Endothelial cell of umbilical vein (primary cell): ENCODE measurements at regions not wholly inside any gene's neighbourhood (a gene's known extent, or its start where the extent isn't known, plus 50 kb on each side); places are given as distances from the start of the nearest gene placed in this dataset.

ENCODE experiments used
- BruUV-seq: library from RNA; stranded (reverse); fragments of 400-500 nt; replicated peaks from 2 replicates; lab custom pipeline; 2021; lab: Mats Ljungman, UMichigan
- CTCF ChIA-PET: fragments of 300-600, 350-600 bp; sonication (Branson Sonifier 250); formaldehyde crosslinking; loops from one replicate; lab custom pipeline; 2021; ENCODE audit warnings: antibody characterized with exemption, inconsistent platforms; lab: Charles Lee
- POLR2A ChIA-PET: fragments of 300-600, 350-600 bp; sonication (Branson Sonifier 250); formaldehyde crosslinking; loops from one replicate; lab custom pipeline; 2021; ENCODE audit warnings: antibody characterized with exemption, inconsistent platforms; lab: Charles Lee
- DNase-seq: peaks from one replicate; pipeline ENCODE4 v3.0.0-alpha.2; 2011; ENCODE audit warnings: low read depth, low spot score
- FAIRE-seq: peaks from 2 replicates; lab custom pipeline; 2011; peaks lifted over from hg19 to GRCh38; lab: Jason Lieb, UNC
- H2AFZ ChIP-seq: 2 replicates; pipeline ENCODE4 v1.6.0; 2012; ENCODE audit warnings: low read depth, low read length, control low read depth, inconsistent platforms
- H3K27ac ChIP-seq: 2 replicates; pipeline ENCODE4 v1.5.1; 2011; ENCODE audit warnings: low read depth, mild to moderate bottlenecking, control low read depth, low read length, moderate library complexity; ENCODE audit not compliant: insufficient read depth
- H3K27me3 ChIP-seq, 2 experiments: 2 replicates each; pipeline versions ENCODE4 v1.6.0 to v1.6.1; 2011; ENCODE audit warnings: low read length in 2 of 2, mixed read lengths in 1 of 2; ENCODE audit not compliant: control insufficient read depth in 2 of 2, insufficient read depth in 2 of 2
- H3K36me3 ChIP-seq, 2 experiments: 2 replicates in 1 of 2; 3 replicates in 1 of 2; pipeline ENCODE4 v1.5.1; 2011; ENCODE audit warnings: low read length in 2 of 2, mild to moderate bottlenecking in 1 of 2, moderate library complexity in 1 of 2; ENCODE audit not compliant: control insufficient read depth in 2 of 2, insufficient read depth in 2 of 2; ENCODE audit errors: extremely low read depth in 1 of 2
- H3K4me1 ChIP-seq: 3 replicates; pipeline ENCODE4 v1.5.1; 2011; ENCODE audit warnings: mild to moderate bottlenecking, low read length; ENCODE audit not compliant: control insufficient read depth, insufficient read depth; ENCODE audit errors: extremely low read depth
- H3K4me2 ChIP-seq: 2 replicates; pipeline ENCODE4 v1.6.1; 2011; ENCODE audit warnings: low read length, control low read depth, mixed read lengths; ENCODE audit not compliant: insufficient read depth
- H3K4me3 ChIP-seq, 3 experiments: fragments of 200-600 bp in 1 of 3; sonication (generic), shearing (Covaris generic) in 1 of 3; replicated peaks in 1 of 3; 2 replicates each; pipeline ENCODE4 v1.5.1; 2011 to 2016; ENCODE audit warnings: control low read depth in 3 of 3, low read length in 3 of 3, mild to moderate bottlenecking in 2 of 3, inconsistent platforms in 1 of 3, low read depth in 1 of 3, moderate library complexity in 1 of 3; ENCODE audit not compliant: insufficient read depth in 1 of 3
- H3K79me2 ChIP-seq: 2 replicates; pipeline ENCODE4 v1.6.0; 2012; ENCODE audit warnings: low read length, inconsistent platforms; ENCODE audit not compliant: control insufficient read depth, insufficient read depth
- H3K9ac ChIP-seq: replicated peaks from 2 replicates; pipeline ENCODE3; 2011; ENCODE audit warnings: low read length, control low read depth; ENCODE audit not compliant: insufficient read depth; ENCODE audit errors: extremely low read depth
- H3K9me1 ChIP-seq: replicated peaks from 3 replicates; pipeline ENCODE4 v1.6.0; 2011; ENCODE audit warnings: mild to moderate bottlenecking, low read length; ENCODE audit not compliant: control insufficient read depth, insufficient read depth; ENCODE audit errors: extremely low read depth
- H3K9me3 ChIP-seq: replicated peaks from 2 replicates; pipeline ENCODE4 v1.5.1; 2012; ENCODE audit warnings: low read length, inconsistent platforms; ENCODE audit not compliant: control insufficient read depth, insufficient read depth
- H4K20me1 ChIP-seq: replicated peaks from 2 replicates; pipeline ENCODE3; 2011; ENCODE audit warnings: mild to moderate bottlenecking, low read length; ENCODE audit not compliant: control insufficient read depth, insufficient read depth; ENCODE audit errors: extremely low read depth
- CTCF ChIP-seq, 2 donors: IDR thresholded peaks; 1 replicate in 1 of 2; 2 replicates in 1 of 2; pipeline ENCODE4 v1.5.1; 2011; ENCODE audit warnings: low read length in 2 of 2, mild to moderate bottlenecking in 2 of 2, moderate library complexity in 2 of 2, control low read depth in 1 of 2, inconsistent platforms in 1 of 2, low read depth in 1 of 2; ENCODE audit not compliant: insufficient read depth in 1 of 2; ENCODE audit errors: extremely low read depth in 1 of 2
- EZH2 ChIP-seq: IDR thresholded peaks from 2 replicates; pipeline ENCODE4 v1.6.1; 2012; ENCODE audit warnings: borderline replicate concordance, low read depth, mild to moderate bottlenecking, moderate library complexity, low read length, inconsistent platforms; ENCODE audit not compliant: severe bottlenecking
- FOS ChIP-seq: IDR thresholded peaks from 2 replicates; pipeline ENCODE4 v1.6.1; 2011; ENCODE audit warnings: mild to moderate bottlenecking, low read length, moderate library complexity, borderline replicate concordance; ENCODE audit not compliant: insufficient read depth
- GATA2 ChIP-seq: IDR thresholded peaks from 2 replicates; pipeline ENCODE4 v1.7.0; 2011; ENCODE audit warnings: low read depth, mild to moderate bottlenecking, moderate library complexity, mixed read lengths, low read length; ENCODE audit not compliant: insufficient read length, insufficient read depth
- JUN ChIP-seq: IDR thresholded peaks from 2 replicates; pipeline ENCODE4 v1.6.1; 2011; ENCODE audit warnings: borderline replicate concordance, low read depth; ENCODE audit not compliant: insufficient read length, insufficient read depth
- MYC ChIP-seq: IDR thresholded peaks from one replicate; pipeline ENCODE4 v1.6.1; 2011; ENCODE audit warnings: mild to moderate bottlenecking, low read depth, low read length
- POLR2A ChIP-seq: IDR thresholded peaks from 2 replicates; pipeline ENCODE4 v1.6.1; 2012; ENCODE audit warnings: low read depth, mild to moderate bottlenecking, control low read depth, low read length
- POLR2AphosphoS5 ChIP-seq: IDR thresholded peaks from 2 replicates; pipeline ENCODE4 v1.6.1; 2012; ENCODE audit warnings: low read depth, mild to moderate bottlenecking, control low read depth, low read length, moderate library complexity; ENCODE audit not compliant: insufficient read depth
- dilution Hi-C: fragments of 300-500 bp; cut with MboI; formaldehyde crosslinking; loops from one replicate; pipeline ENCODE4 v1.15.0; 2019; ENCODE audit warnings: low sequenced_read_pairs; ENCODE audit not compliant: extremely low pct_ligation_motif_present
- intact Hi-C: fragments of 100-400 bp; cut with micrococcal nuclease; formaldehyde crosslinking; loops from one replicate; pipeline ENCODE4 v1.10.0; 2022
- TF ChIP-seq, protein P1 (sequence below): IDR thresholded peaks from 2 replicates; pipeline ENCODE4 v1.6.1; 2011; ENCODE audit not compliant: insufficient read depth, insufficient read length

DNA sequence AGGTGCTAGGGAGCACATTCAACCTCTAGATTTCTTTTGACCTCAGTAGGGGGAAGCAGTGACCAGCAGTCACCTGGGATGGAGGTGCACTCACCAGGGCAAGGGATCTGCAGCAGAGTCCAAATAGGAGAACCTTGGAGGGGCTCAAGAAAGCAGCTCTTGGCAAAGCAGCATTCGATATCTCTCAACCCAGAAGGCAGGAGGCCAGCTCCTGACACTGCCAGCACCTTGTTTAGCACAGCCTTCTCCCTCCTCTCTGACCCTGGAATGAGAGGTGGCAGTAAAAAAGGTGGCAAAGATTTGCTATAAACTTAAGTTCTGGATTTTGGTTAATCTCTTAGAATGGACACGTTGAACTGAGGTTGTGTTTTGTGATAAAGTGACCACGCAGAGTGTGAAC, 107.9 kb downstream of the AQP9 start:
- Histone ChIP-seq H3K9me3 (no peaks in the 10 kb centered on the region), H3K9me1 (no peaks in the 10 kb centered on the region), H4K20me1 (no peaks in the 10 kb centered on the region), H3K4me2 (no peak overlapping the region), H3K4me3 (no peak overlapping the region), H3K27me3 (peaks cover 6 to 9% of the 10 kb centered on the region in 2 experiments), H3K27ac (no peak overlapping the region), H2AFZ (no peak overlapping the region), H3K4me1 (no peaks in the 10 kb centered on the region), H3K9ac (no peak overlapping the region), H3K36me3 (no peaks in the 10 kb centered on the region), H3K79me2 (no peaks in the 10 kb centered on the region)
- intact Hi-C loops (no loop called here), dilution Hi-C loops (no loop called here)
- FAIRE-seq (no peak), DNase-seq (no peak)
- BruUV-seq: no TSS peak
- no peak for TF ChIP-seq POLR2A
- no peak for TF ChIP-seq CTCF (IDR thresholded peaks at IDR 0.05; ENCODE audit: extremely low read depth in 1 of 2, insufficient read depth in 1 of 2, low read depth in 1 of 2, low read length in 2 of 2)
- no peak for TF ChIP-seq JUN
- TF ChIP-seq MYC: no peak
- TF ChIP-seq GATA2: no peak
- TF ChIP-seq, protein P1, sequence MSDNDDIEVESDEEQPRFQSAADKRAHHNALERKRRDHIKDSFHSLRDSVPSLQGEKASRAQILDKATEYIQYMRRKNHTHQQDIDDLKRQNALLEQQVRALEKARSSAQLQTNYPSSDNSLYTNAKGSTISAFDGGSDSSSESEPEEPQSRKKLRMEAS: no peak
- no peak for TF ChIP-seq FOS
- no peak for TF ChIP-seq POLR2AphosphoS5
- TF ChIP-seq EZH2: no peak
- POLR2A ChIA-PET: no interaction called here
- CTCF ChIA-PET: interaction anchor here (1.5 kb wide), 1 partner anchor 18 kb away, joined by 6 read pairs; no protein-coding TSS in a partner anchor
